UCSD-AML1 (cell line): ENCODE measurements at regions not wholly inside any gene's neighbourhood (a gene's known extent, or its start where the extent isn't known, plus 50 kb on each side); places are given as distances from the start of the nearest gene placed in this dataset.

Experiments
- DNase-seq: peaks from one replicate; lab custom pipeline; 2025; ENCODE audit not compliant: unreplicated experiment; lab: John Stamatoyannopoulos, UW

DNA sequence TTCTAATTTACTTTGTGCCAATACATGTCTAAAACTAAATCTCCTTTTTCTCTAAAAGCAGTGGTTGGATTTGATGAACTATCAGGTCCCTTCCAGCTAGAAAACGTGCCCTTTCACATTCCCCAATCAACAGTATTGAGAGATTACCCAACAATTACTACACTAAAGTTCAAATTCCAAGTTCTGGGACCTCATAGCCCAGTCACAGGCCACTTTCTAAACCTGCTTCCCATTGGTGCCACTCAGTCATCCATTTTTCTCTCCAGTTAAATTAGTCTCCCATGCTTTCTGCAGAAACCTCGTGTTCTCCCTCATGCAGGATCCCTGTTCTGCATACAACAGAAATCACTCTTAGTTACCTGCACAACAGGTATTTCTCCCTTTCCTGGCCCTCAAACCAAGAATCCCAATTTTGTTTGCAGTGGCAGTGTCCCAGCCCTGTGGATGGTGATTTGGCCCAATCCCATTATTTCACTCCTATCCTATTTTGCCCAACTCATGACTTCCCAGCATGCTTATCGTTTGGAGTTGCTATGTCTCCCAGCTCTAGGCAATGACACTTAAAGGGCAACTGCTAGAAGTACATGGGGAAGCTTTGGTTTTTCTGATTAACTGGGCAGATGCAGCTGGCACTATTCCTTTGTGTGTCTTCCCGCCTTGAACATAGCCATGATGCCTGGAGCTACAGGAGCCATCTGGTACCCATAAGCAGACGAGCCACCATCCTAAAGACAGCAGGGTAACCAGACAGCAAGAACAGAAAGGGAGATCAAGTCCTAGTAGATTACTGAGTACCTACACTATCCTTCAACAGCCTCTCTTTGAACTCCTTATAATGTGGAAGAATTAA, 224.2 kb downstream of the MINAR1 start:
- no peak for DNase-seq

DNA sequence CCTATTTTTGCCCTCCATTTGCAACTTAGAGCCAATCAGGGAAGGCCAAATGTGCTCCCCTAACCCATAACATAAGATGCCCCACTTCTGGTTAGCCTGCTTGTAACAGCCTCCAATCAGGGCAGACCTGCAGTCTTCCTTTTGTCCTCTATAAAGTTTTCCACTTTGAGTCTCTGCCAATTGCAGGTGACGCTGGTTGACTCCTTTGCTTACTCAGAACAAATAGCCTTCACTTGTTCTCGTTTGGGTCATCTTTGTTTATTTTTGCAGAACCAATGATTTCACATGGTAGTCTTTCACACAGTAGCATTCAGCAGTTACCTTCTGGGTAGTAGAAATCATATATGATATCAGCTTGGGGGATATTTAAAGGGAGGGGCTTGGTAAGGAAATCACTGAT, 225.6 kb downstream of the MINAR1 start:
- no peak for DNase-seq

- DNase-seq = no peak
Measured at GRCh38 chr15:79659691-79660090, 227.6 kb downstream of the MINAR1 start.

GRCh38 chr15:79661411-79661810, 229.3 kb downstream of the MINAR1 start:
- DNase-seq = no peak

GRCh38 chr15:79673416-79674123, 223.2 kb downstream of the MTHFS start:
- no peak for DNase-seq

DNA sequence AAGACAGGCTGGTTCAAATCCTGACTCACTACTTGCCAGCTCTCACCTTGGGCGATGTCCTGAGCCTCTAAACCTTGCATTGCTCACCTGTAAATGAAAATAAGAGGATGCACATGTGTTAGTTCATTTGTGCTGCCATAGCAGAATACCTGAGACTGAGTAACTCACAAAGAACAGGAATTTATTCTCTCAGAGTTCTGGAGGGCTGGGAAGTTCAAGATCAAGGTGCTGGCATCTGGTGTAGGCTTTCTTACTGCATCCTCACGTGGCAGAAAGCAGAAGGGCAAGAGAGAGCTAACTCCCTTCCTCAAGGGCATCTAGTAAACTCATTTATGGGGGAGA, 222.7 kb downstream of the MTHFS start:
- DNase-seq = no peak

DNA sequence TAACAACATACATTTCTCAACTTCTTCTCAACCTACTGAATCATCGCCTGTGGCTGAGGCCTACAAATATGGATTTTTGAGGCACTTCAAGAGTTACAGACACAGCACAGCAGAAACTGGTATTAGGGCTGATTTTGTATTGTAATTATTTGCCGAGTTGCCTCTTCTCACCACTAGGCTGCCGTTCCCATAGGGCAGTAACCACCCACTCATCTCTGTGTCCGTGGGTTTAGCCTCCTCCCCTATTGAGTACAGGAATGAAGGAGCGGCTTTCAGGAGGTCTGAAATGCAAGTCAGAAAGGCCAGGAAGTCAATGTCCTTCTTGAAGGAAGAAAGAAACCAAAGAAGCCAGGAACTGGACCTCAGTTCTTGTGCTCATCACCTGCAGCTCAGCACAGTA, 220.8 kb downstream of the MTHFS start:
- no peak for DNase-seq

GRCh38 chr15:79676621-79677020, 220.2 kb downstream of the MTHFS start:
- no peak for DNase-seq

GRCh38 chr15:79677241-79677640, 219.6 kb downstream of the MTHFS start:
- DNase-seq = no peak

- DNase-seq = no peak
Measured at GRCh38 chr15:79678032-79678701, 218.6 kb downstream of the MTHFS start.

DNA sequence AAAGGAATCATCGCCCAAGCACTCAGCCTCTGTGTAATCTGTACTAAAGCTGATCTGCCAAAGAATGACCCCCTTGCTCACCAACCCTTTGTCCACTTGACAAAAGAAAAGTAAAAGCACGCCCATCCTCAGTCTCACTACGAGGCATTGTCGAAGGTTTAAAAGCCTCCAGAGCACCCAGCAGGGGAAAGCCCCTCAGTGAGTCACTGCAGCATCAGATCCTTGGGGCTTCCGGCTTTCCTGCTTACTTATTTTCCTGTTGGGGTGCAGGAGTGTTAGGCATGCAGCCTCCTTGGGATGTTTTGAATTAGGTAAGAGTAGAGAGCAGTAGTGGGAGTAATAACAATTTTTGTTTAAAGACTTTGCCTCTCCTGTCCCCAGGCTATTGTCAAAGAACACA, 216.1 kb downstream of the MTHFS start:
- DNase-seq = no peak

DNA sequence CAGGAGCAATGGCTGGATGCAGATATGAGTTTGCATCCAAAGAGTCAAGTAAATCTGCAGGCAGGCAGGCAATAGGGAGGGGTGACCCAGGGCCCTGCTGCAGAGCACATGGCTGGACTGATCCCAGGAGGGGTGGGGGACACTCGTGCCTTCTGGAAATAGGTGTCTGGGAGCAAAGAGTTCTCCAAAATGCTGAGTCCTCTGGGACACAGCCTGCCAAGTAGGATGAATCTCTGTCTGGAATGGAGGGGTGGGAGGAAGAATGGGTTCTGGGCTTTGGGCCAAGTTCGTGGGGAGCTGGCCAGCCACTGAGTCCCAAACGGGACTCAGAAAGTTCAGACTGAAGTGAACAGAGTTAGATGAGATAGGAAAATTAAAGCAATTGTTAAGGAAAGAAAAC, 214.5 kb downstream of the MTHFS start:
- no peak for DNase-seq

- DNase-seq = no peak
Measured at GRCh38 chr15:79682851-79683288, 213.9 kb downstream of the MTHFS start.

DNA sequence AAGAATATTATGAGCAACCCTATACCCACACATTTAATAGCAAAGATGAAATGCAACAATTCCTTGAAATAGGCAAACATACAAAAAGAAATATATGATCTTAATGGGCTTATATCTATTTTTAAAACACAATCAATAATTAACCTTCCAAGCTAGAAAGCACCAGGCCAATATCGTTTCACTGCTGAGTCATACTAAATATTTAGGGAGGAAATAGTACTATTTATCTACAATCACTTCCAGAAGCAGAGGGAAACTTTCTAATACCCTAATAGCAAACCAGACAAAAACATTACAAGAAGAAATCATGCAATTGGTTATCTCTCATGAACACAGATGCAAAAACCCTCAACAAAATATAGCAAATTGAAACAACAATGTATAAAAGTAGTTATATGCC, 207.8 kb downstream of the MTHFS start:
- no peak for DNase-seq

DNA sequence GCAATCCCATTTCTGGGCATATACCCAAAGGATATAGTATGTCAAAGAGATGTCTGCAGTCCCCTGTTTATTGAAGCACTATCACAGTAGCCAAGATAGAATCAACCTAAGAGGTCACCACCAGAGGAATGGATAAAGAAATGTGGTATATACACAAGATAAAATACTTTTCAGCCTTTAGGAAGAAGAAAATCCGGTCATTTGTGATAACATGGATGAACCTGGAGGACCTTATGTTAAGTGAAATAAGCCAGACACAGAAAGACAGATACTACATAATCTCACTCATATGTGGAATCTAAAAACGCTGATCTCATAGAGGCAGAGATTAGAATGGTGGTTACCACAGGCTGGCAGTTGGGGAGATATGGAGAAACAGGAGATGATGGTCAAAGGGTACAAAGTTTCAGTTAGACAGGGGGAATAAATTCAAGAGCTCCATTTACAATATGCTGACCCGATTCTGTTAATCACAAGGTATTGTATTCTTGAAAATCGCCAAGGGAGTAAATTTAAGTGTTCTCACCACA, 195.8 kb downstream of the MTHFS start:
- DNase-seq = no peak

DNA sequence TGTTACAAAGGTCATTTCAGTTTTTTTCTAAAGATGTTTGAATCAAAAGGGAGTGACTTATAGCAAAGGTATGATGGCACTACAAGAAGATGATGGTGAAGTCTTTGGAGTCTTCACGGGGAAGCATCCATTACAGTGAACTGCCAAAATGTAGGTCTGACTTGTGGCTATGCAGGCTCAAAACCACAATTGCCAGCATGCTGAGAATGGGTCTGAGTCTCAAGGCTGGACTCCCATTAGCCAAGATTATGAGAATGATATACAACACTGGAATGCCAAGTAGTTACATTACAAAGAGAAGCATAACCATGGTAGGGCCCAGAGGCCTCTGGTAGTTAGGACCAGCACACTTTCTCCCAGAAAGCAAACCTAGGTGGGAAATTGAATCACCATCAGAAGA, 194.2 kb downstream of the MTHFS start:
- no peak for DNase-seq

DNA sequence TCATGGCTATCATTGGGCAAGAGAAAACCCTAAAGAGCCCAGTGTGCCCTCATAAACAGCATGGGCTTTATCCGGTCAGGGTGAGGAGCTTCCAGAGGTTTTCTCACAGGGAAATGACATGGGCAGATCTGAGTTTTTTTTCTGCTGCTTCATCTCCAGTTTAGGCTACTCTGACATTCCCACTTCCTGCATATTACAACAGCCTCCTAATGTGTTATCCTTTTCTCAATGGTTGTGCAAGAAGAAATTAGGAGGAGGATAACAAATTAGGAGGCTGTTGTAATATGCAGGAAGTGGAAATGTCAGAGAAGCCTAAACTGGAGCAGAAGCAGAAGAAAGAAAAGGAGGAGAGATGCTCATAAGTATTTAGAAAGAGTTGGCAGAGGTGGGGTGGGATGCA, 175.6 kb downstream of the MTHFS start:
- DNase-seq = no peak

- DNase-seq = no peak
Measured at GRCh38 chr15:79724312-79724711, 172.5 kb downstream of the MTHFS start.

GRCh38 chr15:79724804-79725203, 172.0 kb downstream of the MTHFS start:
- DNase-seq = no peak

DNA sequence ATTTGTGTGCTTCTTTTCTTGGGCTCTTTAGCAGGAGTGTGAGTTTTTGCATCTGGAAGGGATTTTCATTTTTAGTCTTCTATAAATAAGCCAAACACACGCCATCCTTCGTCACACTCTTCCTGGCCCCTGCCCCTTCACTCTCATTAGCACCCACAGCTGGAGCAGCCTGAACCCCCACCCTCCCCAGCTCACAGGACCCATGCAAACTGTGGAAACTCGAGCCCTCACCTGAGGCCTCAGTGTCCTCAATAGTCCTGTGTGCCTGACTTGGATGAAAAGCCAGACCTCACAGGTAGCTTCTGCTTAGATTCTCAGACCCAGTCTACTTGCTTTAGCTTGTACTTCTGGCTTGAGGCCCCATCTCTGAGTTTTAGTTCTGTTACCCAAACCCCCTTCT, 167.9 kb downstream of the MTHFS start:
- DNase-seq = no peak

GRCh38 chr15:79736435-79737000, 160.3 kb downstream of the MTHFS start:
- DNase-seq = no peak
